ENCODE measurements at regions not wholly inside any gene's neighbourhood (a gene's known extent, or its start where the extent isn't known, plus 50 kb on each side); places are given as distances from the start of the nearest gene placed in this dataset.

GRCh38 chr2:52710810-52711618 is 1056.6 kb upstream of the CHAC2 start:
- Histone ChIP-seq H3K9me2 (replicated peaks; ENCODE audit: insufficient read depth, low read length) (no peaks in the 10 kb centered on the region), H2AFZ (ENCODE audit: low read depth, low read length, severe bottlenecking) (no peak overlapping the region), H3K27me3 (ENCODE audit: low read length) (no peaks in the 10 kb centered on the region), H3K79me2 (ENCODE audit: insufficient read depth, low read length) (no peaks in the 10 kb centered on the region), H3K36me3 (ENCODE audit: low read length) (no peaks in the 10 kb centered on the region), H3F3A (ENCODE audit: insufficient read depth) (no peaks in the 10 kb centered on the region), H3K4me2 (ENCODE audit: low read depth, low read length, poor library complexity, severe bottlenecking) (no peak overlapping the region), H3K27ac (ENCODE audit: low read depth, low read length) (no peak overlapping the region), H3K4me3 (ENCODE audit: insufficient read depth, low read length, poor library complexity, severe bottlenecking) (no peak overlapping the region), H3K9me3 (ENCODE audit: insufficient read depth, low read length) (no peaks in the 10 kb centered on the region; the same call in 1 of the 2 replicates), H4K20me1 (ENCODE audit: low read depth, low read length) (no peaks in the 10 kb centered on the region), H3K9ac (ENCODE audit: low read length) (no peak overlapping the region)
- TF ChIP-seq EZH2phosphoT487 (conservative IDR thresholded peaks at IDR 0.05; ENCODE audit: low read length) (no peak), CTCF (IDR thresholded peaks at IDR 0.05; ENCODE audit: insufficient read depth, low read length, poor library complexity, severe bottlenecking) (no peak)

- H3K36me3 ChIP-seq (ENCODE audit: low read length) = no peaks in the 10 kb centered on the region
- H3K4me3 ChIP-seq (ENCODE audit: insufficient read depth, low read length, poor library complexity, severe bottlenecking) = no peak overlapping the region
- no peaks in the 10 kb centered on the region for H3K27me3 ChIP-seq (ENCODE audit: low read length)
- H3K4me2 ChIP-seq (ENCODE audit: low read depth, low read length, poor library complexity, severe bottlenecking) = no peak overlapping the region
- H4K20me1 ChIP-seq (ENCODE audit: low read depth, low read length) = no peaks in the 10 kb centered on the region
- H3K9me2 ChIP-seq (replicated peaks; ENCODE audit: insufficient read depth, low read length) = no peaks in the 10 kb centered on the region
- TF ChIP-seq EZH2phosphoT487 (conservative IDR thresholded peaks at IDR 0.05; ENCODE audit: low read length) (no peak), CTCF (IDR thresholded peaks at IDR 0.05; ENCODE audit: insufficient read depth, low read length, poor library complexity, severe bottlenecking) (no peak)
- H3F3A ChIP-seq (ENCODE audit: insufficient read depth) = no peaks in the 10 kb centered on the region
- no peaks in the 10 kb centered on the region for H3K9me3 ChIP-seq (ENCODE audit: insufficient read depth, low read length)
- no peak overlapping the region for H3K27ac ChIP-seq (ENCODE audit: low read depth, low read length)
- no peak overlapping the region for H2AFZ ChIP-seq (ENCODE audit: low read depth, low read length, severe bottlenecking)
- no peaks in the 10 kb centered on the region for H3K79me2 ChIP-seq (ENCODE audit: insufficient read depth, low read length)
- H3K9ac ChIP-seq (ENCODE audit: low read length) = no peak overlapping the region
Measured at GRCh38 chr2:52704251-52704650, 1063.4 kb upstream of the CHAC2 start.

- Histone ChIP-seq H3F3A (ENCODE audit: insufficient read depth) (no peaks in the 10 kb centered on the region), H3K9me3 (ENCODE audit: insufficient read depth, low read length) (no peaks in the 10 kb centered on the region), H3K36me3 (ENCODE audit: low read length) (no peaks in the 10 kb centered on the region), H3K9me2 (replicated peaks; ENCODE audit: insufficient read depth, low read length) (no peaks in the 10 kb centered on the region), H3K27me3 (ENCODE audit: low read length) (no peaks in the 10 kb centered on the region), H3K9ac (ENCODE audit: low read length) (no peak overlapping the region), H4K20me1 (ENCODE audit: low read depth, low read length) (no peaks in the 10 kb centered on the region), H3K4me3 (ENCODE audit: insufficient read depth, low read length, poor library complexity, severe bottlenecking) (no peak overlapping the region), H3K27ac (ENCODE audit: low read depth, low read length) (no peak overlapping the region), H3K4me2 (ENCODE audit: low read depth, low read length, poor library complexity, severe bottlenecking) (no peak overlapping the region), H3K79me2 (ENCODE audit: insufficient read depth, low read length) (no peaks in the 10 kb centered on the region), H2AFZ (ENCODE audit: low read depth, low read length, severe bottlenecking) (no peak overlapping the region)
- TF ChIP-seq CTCF (IDR thresholded peaks at IDR 0.05; ENCODE audit: insufficient read depth, low read length, poor library complexity, severe bottlenecking) (no peak), EZH2phosphoT487 (conservative IDR thresholded peaks at IDR 0.05; ENCODE audit: low read length) (no peak)
Measured at GRCh38 chr2:52703004-52703403, 1064.6 kb upstream of the CHAC2 start.

Measured in SU-DHL-6 (cell line).